Sigmoid colon (tissue), 6 donors: ENCODE measurements at regions not wholly inside any gene's neighbourhood (a gene's known extent, or its start where the extent isn't known, plus 50 kb on each side); places are given as distances from the start of the nearest gene placed in this dataset.

Experiments used
- DNase-seq: peaks from one replicate; pipeline ENCODE4 v3.0.0-alpha.2; 2019
- H3K27ac ChIP-seq, 4 donors: fragments of 200-600 bp; sonication (generic); one replicate each; pipeline ENCODE4 v1.5.1; 2016 to 2019; ENCODE audit warnings: mild to moderate bottlenecking in 1 of 4
- H3K27me3 ChIP-seq, 3 donors: fragments of 200-600 bp; sonication (generic); one replicate each; pipeline ENCODE4 v1.5.1; 2019; ENCODE audit warnings: mild to moderate bottlenecking in 1 of 3
- H3K36me3 ChIP-seq, 4 donors: fragments of 200-600 bp; sonication (generic); one replicate each; pipeline ENCODE4 v1.5.1; 2016 to 2019
- H3K4me1 ChIP-seq, 4 donors: fragments of 200-600 bp; sonication (generic); one replicate each; pipeline ENCODE4 v1.5.1; 2017 to 2019
- H3K4me3 ChIP-seq, 4 donors: fragments of 200-600 bp; sonication (generic); one replicate each; pipeline ENCODE4 v1.5.1; 2017 to 2019; ENCODE audit warnings: mild to moderate bottlenecking in 2 of 4, moderate library complexity in 1 of 4
- H3K9me3 ChIP-seq, 4 donors: fragments of 200-600 bp in 3 of 4; sonication (generic) in 3 of 4; one replicate each; pipeline versions ENCODE4 v1.5.1 to v1.6.1; 2013 to 2019
- CTCF ChIP-seq, 4 experiments: fragments of 450-650 bp in 3 of 4; fragments of 200-600 bp in 1 of 4; IDR thresholded peaks; one replicate each; pipeline ENCODE4 v1.5.1; 2016 to 2019; ENCODE audit warnings: antibody characterized with exemption in 4 of 4, mild to moderate bottlenecking in 3 of 4, moderate library complexity in 2 of 4
- EP300 ChIP-seq, 4 donors: sonication (generic); formaldehyde crosslinking; IDR thresholded peaks; one replicate each; pipeline ENCODE4 v1.6.1; 2017; ENCODE audit warnings: antibody characterized with exemption in 4 of 4
- POLR2A ChIP-seq, 2 donors: fragments of 450-650 bp; IDR thresholded peaks; one replicate each; pipeline ENCODE4 v1.6.1; 2016; ENCODE audit warnings: antibody characterized with exemption in 2 of 2, mild to moderate bottlenecking in 2 of 2, moderate library complexity in 2 of 2
- POLR2AphosphoS5 ChIP-seq, 4 donors: sonication (generic); formaldehyde crosslinking; IDR thresholded peaks; one replicate each; pipeline ENCODE4 v1.6.1; 2017; ENCODE audit warnings: antibody characterized with exemption in 4 of 4
- WGBS, 2 donors: extraction: QIAGEN DNeasy Blood & Tissue Kit; methylation state at CpG; one replicate each; pipeline ENCODE4 v1.1.7; 2013; 5-methylcytosine and 5-hydroxymethylcytosine counted together
- intact Hi-C: fragments of 100-400 bp; cut with DNase I; formaldehyde crosslinking; loops from one replicate; pipeline ENCODE4 v1.15.1; 2023
- donor health status: healthy with polysubstance abuse.
- donor health status: healthy.

DNA sequence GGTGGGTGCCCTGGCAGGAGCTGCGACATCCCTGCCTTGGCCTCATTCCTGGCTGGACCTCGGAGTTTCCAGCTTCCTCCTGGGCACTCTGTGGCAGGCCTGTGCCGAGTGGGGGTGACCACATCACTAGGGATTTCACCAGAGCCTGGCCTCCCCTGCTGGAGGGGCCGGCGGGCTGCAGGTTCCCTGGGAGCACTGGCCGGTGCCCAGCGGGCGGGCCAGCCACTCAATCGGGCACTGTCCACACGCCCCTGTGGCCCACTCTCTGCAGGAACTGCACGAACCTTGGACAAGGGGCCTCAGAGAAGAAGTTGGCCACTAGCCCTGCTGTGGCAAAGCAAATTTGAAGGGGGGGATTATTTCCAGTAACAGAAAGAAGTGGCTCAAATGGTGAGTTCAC, 110.7 kb upstream of the APCDD1 start:
- no peaks in the 10 kb centered on the region for H3K36me3 ChIP-seq
- H3K4me3 ChIP-seq, result no peak overlapping the region
- no peaks in the 10 kb centered on the region for H3K4me1 ChIP-seq
- TF ChIP-seq CTCF (IDR thresholded peaks at IDR 0.05), result no peak
- TF ChIP-seq POLR2AphosphoS5 (IDR thresholded peaks at IDR 0.05), result peak in 1 of 4 donors; percentile 6
- DNase-seq, result peak; percentile 72
- no peak overlapping the region for H3K27ac ChIP-seq
- H3K27me3 ChIP-seq, result no peaks in the 10 kb centered on the region
- no peaks in the 10 kb centered on the region for H3K9me3 ChIP-seq
- WGBS, 2 donors, result 83 to 86% methylated on average over 11 of the region's 11 CpGs
- intact Hi-C loops, result no loop called here

DNA sequence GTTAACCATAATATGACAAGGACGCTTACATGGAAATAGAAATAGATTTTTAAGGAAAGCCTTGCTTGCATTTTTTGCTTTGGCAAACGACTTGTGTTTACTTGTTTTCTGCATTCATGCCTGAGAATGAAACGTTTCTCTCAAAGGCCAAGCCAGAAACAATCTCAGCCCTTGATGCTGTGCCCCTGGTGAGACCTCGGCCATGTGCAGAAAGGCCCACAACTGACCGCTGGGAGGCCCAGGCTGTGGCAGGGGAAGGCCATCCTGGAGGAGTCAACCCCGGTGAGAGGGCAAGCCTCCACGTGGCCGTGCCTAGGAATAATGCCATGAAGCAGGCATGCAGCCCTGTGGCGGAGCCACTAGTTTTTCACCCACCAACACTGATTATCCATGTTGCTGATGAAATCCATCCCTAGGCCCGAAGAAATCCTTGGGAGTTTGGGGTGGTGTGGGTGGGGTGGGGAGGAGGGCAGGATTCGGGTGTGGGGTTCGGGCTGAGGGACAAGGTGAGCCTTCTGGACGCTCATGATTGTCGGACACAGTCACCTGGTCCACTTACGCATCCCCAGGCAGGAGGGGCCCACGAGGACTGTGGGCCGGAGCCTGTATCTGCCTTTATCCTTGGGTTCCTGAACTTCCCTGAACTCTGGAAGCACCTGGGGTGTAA, 107.6 kb upstream of the APCDD1 start:
- TF ChIP-seq POLR2AphosphoS5 (IDR thresholded peaks at IDR 0.05) (no peak), CTCF (IDR thresholded peaks at IDR 0.05) (no peak), EP300 (IDR thresholded peaks at IDR 0.05) (no peak), POLR2A (IDR thresholded peaks at IDR 0.05) (no peak)
- intact Hi-C loops, result no loop called here
- H3K4me1 ChIP-seq, result no peaks in the 10 kb centered on the region
- WGBS, 2 donors, result 73 to 88% methylated on average over 17 of the region's 17 CpGs
- no peaks in the 10 kb centered on the region for H3K36me3 ChIP-seq
- no peaks in the 10 kb centered on the region for H3K27me3 ChIP-seq
- no peak overlapping the region for H3K4me3 ChIP-seq
- DNase-seq, result no peak
- H3K9me3 ChIP-seq, result no peaks in the 10 kb centered on the region
- H3K27ac ChIP-seq, result peak overlapping the region in 1 of 4 donors; percentile 8

- intact Hi-C loops, result no loop called here
- Histone ChIP-seq H3K27ac (no peak overlapping the region), H3K9me3 (no peaks in the 10 kb centered on the region), H3K4me1 (peaks cover 0 to 20% (median 17%) of the 10 kb centered on the region in 4 donors), H3K36me3 (no peaks in the 10 kb centered on the region), H3K27me3 (no peaks in the 10 kb centered on the region), H3K4me3 (no peak overlapping the region)
- WGBS, 2 donors, result 88 to 91% methylated on average over 4 of the region's 4 CpGs
- TF ChIP-seq POLR2A (IDR thresholded peaks at IDR 0.05) (no peak), POLR2AphosphoS5 (IDR thresholded peaks at IDR 0.05) (no peak), EP300 (IDR thresholded peaks at IDR 0.05) (no peak), CTCF (IDR thresholded peaks at IDR 0.05) (no peak)
- DNase-seq, result no peak
These were observed 104.9 kb upstream of the APCDD1 start for GRCh38 chr18:10349561-10349960.

- Histone ChIP-seq H3K4me3 (no peak overlapping the region), H3K36me3 (no peaks in the 10 kb centered on the region), H3K27ac (peak overlapping the region in 3 of 4 donors; percentile 16 to 39 (median 17)), H3K9me3 (no peaks in the 10 kb centered on the region), H3K4me1 (peaks cover 0 to 21% (median 18%) of the 10 kb centered on the region in 4 donors), H3K27me3 (no peaks in the 10 kb centered on the region)
- intact Hi-C loops, result no loop called here
- DNase-seq, result no peak
- 84 to 86% methylated on average over 10 of the region's 10 CpGs for WGBS, 2 donors
- no peak for TF ChIP-seq CTCF (IDR thresholded peaks at IDR 0.05)
- TF ChIP-seq POLR2A (IDR thresholded peaks at IDR 0.05), result no peak
- TF ChIP-seq EP300 (IDR thresholded peaks at IDR 0.05), result no peak
- no peak for TF ChIP-seq POLR2AphosphoS5 (IDR thresholded peaks at IDR 0.05)
These were observed 103.8 kb upstream of the APCDD1 start for GRCh38 chr18:10350661-10351060.
